HEK293 (cell line): ENCODE measurements at regions not wholly inside any gene's neighbourhood (a gene's known extent, or its start where the extent isn't known, plus 50 kb on each side); places are given as distances from the start of the nearest gene placed in this dataset.

Experiments
- CTCF ChIP-seq: fragments of 450-650 bp; formaldehyde crosslinking; IDR thresholded peaks from 2 replicates; pipeline ENCODE4 v1.5.1; 2016; ENCODE audit warnings: missing biosample characterization, missing genetic modification characterization
- ZBTB8A ChIP-seq: fragments of 450-650 bp; formaldehyde crosslinking; IDR thresholded peaks from 2 replicates; pipeline ENCODE4 v1.5.1; 2016; ENCODE audit warnings: missing biosample characterization, missing genetic modification characterization
- ZNF140 ChIP-seq: fragments of 450-650 bp; formaldehyde crosslinking; IDR thresholded peaks from 2 replicates; pipeline ENCODE4 v1.5.1; 2016; ENCODE audit warnings: missing biosample characterization, missing genetic modification characterization
- ZNF623 ChIP-seq: fragments of 450-650 bp; formaldehyde crosslinking; IDR thresholded peaks from 2 replicates; pipeline ENCODE4 v1.5.1; 2016; ENCODE audit warnings: missing biosample characterization, missing genetic modification characterization

GRCh38 chr11:19444231-19444630, 203.5 kb upstream of the E2F8 start:
- TF ChIP-seq CTCF (tag by site-specific recombination) (no peak), ZBTB8A (tag by site-specific recombination) (no peak), ZNF140 (no peak), ZNF623 (tag by site-specific recombination) (no peak)
